ENCODE measurements at regions not wholly inside any gene's neighbourhood (a gene's known extent, or its start where the extent isn't known, plus 50 kb on each side); places are given as distances from the start of the nearest gene placed in this dataset.

GRCh38 chr11:109954534-109954933 lies 138.7 kb upstream of the ZC3H12C start:
- Histone ChIP-seq H3K4me1 (peaks cover 0 to 8% (median 0%) of the 10 kb centered on the region in 4 donors), H3K27me3 (no peaks in the 10 kb centered on the region), H3K4me3 (no peak overlapping the region), H3K27ac (no peak overlapping the region), H3K36me3 (no peaks in the 10 kb centered on the region), H3K9me3 (no peaks in the 10 kb centered on the region)
- TF ChIP-seq EP300 (IDR thresholded peaks at IDR 0.05), result no peak
- intact Hi-C loops (cut with DNase I; ENCODE audit: low total_unique reads), result no loop called here
- 83 to 96% (median 91%) methylated on average over 2 of the region's 2 CpGs for WGBS, 5 donors
- no peak for DNase-seq

GRCh38 chr11:109956124-109956793 lies 136.9 kb upstream of the ZC3H12C start:
- H3K27me3 ChIP-seq, result no peaks in the 10 kb centered on the region
- no peak overlapping the region for H3K27ac ChIP-seq
- TF ChIP-seq CTCF (IDR thresholded peaks at IDR 0.05), result no peak
- TF ChIP-seq POLR2AphosphoS5 (IDR thresholded peaks at IDR 0.05), result no peak
- TF ChIP-seq POLR2A (IDR thresholded peaks at IDR 0.05), result no peak
- TF ChIP-seq EP300 (IDR thresholded peaks at IDR 0.05), result no peak
- peaks cover 0 to 8% (median 3%) of the 10 kb centered on the region in 4 donors for H3K4me1 ChIP-seq
- no peak for DNase-seq
- no peaks in the 10 kb centered on the region for H3K36me3 ChIP-seq
- intact Hi-C loops (cut with DNase I; ENCODE audit: low total_unique reads), result no loop called here
- no peaks in the 10 kb centered on the region for H3K9me3 ChIP-seq
- H3K4me3 ChIP-seq, result no peak overlapping the region
- WGBS, 5 donors, result 76 to 84% (median 78%) methylated on average over 3 of the region's 3 CpGs

- no peak for DNase-seq
- no peaks in the 10 kb centered on the region for H3K36me3 ChIP-seq
- H3K27ac ChIP-seq, result no peak overlapping the region
- peaks cover 0 to 8% (median 3%) of the 10 kb centered on the region in 4 donors for H3K4me1 ChIP-seq
- no peak overlapping the region for H3K4me3 ChIP-seq
- TF ChIP-seq EP300 (IDR thresholded peaks at IDR 0.05) (no peak), CTCF (IDR thresholded peaks at IDR 0.05) (no peak), POLR2AphosphoS5 (IDR thresholded peaks at IDR 0.05) (no peak), POLR2A (IDR thresholded peaks at IDR 0.05) (no peak)
- H3K9me3 ChIP-seq, result no peaks in the 10 kb centered on the region
- no peaks in the 10 kb centered on the region for H3K27me3 ChIP-seq
- 54 to 76% (median 62%) methylated on average over 6 of the region's 6 CpGs for WGBS, 5 donors
- intact Hi-C loops (cut with DNase I; ENCODE audit: low total_unique reads), result no loop called here
Measured at GRCh38 chr11:109957000-109957399, 136.2 kb upstream of the ZC3H12C start.

GRCh38 chr11:109957601-109958000 lies 135.6 kb upstream of the ZC3H12C start:
- no peak for DNase-seq
- Histone ChIP-seq H3K27ac (no peak overlapping the region), H3K4me3 (no peak overlapping the region), H3K27me3 (no peaks in the 10 kb centered on the region), H3K9me3 (no peaks in the 10 kb centered on the region), H3K36me3 (no peaks in the 10 kb centered on the region), H3K4me1 (peaks cover 0 to 8% (median 3%) of the 10 kb centered on the region in 4 donors)
- TF ChIP-seq POLR2A (IDR thresholded peaks at IDR 0.05) (no peak), CTCF (IDR thresholded peaks at IDR 0.05) (no peak), POLR2AphosphoS5 (IDR thresholded peaks at IDR 0.05) (no peak), EP300 (IDR thresholded peaks at IDR 0.05) (no peak)
- intact Hi-C loops (cut with DNase I; ENCODE audit: low total_unique reads), result no loop called here

- no peak for TF ChIP-seq CTCF (IDR thresholded peaks at IDR 0.05)
- TF ChIP-seq POLR2AphosphoS5 (IDR thresholded peaks at IDR 0.05), result no peak
- no peak for TF ChIP-seq EP300 (IDR thresholded peaks at IDR 0.05)
- TF ChIP-seq POLR2A (IDR thresholded peaks at IDR 0.05), result no peak
- H3K9me3 ChIP-seq, result no peaks in the 10 kb centered on the region
- intact Hi-C loops (cut with DNase I; ENCODE audit: low total_unique reads), result no loop called here
- H3K4me1 ChIP-seq, result peaks cover 0 to 8% (median 3%) of the 10 kb centered on the region in 4 donors
- DNase-seq, result no peak
- 92 to 95% (median 95%) methylated on average over 9 of the region's 9 CpGs for WGBS, 5 donors
- H3K27ac ChIP-seq, result no peak overlapping the region
- no peaks in the 10 kb centered on the region for H3K27me3 ChIP-seq
- H3K36me3 ChIP-seq, result no peaks in the 10 kb centered on the region
- no peak overlapping the region for H3K4me3 ChIP-seq
Measured at GRCh38 chr11:109958131-109958820, 134.9 kb upstream of the ZC3H12C start.
